Keratinocyte (primary cell): ENCODE measurements at regions not wholly inside any gene's neighbourhood (a gene's known extent, or its start where the extent isn't known, plus 50 kb on each side); places are given as distances from the start of the nearest gene placed in this dataset.

Experiments used
- DNase-seq: peaks from one replicate; pipeline ENCODE4 v3.0.0-alpha.2; 2011; ENCODE audit warnings: low read depth, missing footprints, low spot score
- FAIRE-seq: peaks from 2 replicates; lab custom pipeline; 2011; peaks lifted over from hg19 to GRCh38; lab: Jason Lieb, UNC
- H2AFZ ChIP-seq: 2 replicates; pipeline ENCODE4 v1.6.0; 2012; ENCODE audit warnings: low read length, control low read depth, inconsistent platforms; ENCODE audit not compliant: control insufficient read depth
- H3K27ac ChIP-seq: 2 replicates; pipeline ENCODE4 v1.5.1; 2011; ENCODE audit warnings: low read length; ENCODE audit not compliant: control insufficient read depth, insufficient read depth
- H3K27me3 ChIP-seq: 3 replicates; pipeline ENCODE4 v1.6.0; 2011; ENCODE audit warnings: low read length; ENCODE audit not compliant: control insufficient read depth, insufficient read depth; ENCODE audit errors: extremely low read depth
- H3K36me3 ChIP-seq, 2 experiments: 2 replicates in 1 of 2; 3 replicates in 1 of 2; pipeline ENCODE4 v1.5.1; 2011; ENCODE audit warnings: low read length in 2 of 2, mild to moderate bottlenecking in 1 of 2; ENCODE audit not compliant: control insufficient read depth in 2 of 2, insufficient read depth in 2 of 2; ENCODE audit errors: extremely low read depth in 1 of 2
- H3K4me1 ChIP-seq: 3 replicates; pipeline ENCODE4 v1.5.1; 2011; ENCODE audit warnings: low read length; ENCODE audit not compliant: control insufficient read depth, insufficient read depth; ENCODE audit errors: extremely low read depth
- H3K4me2 ChIP-seq: 3 replicates; pipeline ENCODE4 v1.6.0; 2011; ENCODE audit warnings: low read depth, low read length; ENCODE audit not compliant: control insufficient read depth, insufficient read depth; ENCODE audit errors: extremely low read depth
- H3K4me3 ChIP-seq, 3 experiments: fragments of 200-600 bp in 1 of 3; sonication (generic) in 1 of 3; 2 replicates in 2 of 3; 3 replicates in 1 of 3; pipeline ENCODE4 v1.5.1; 2011 to 2016; ENCODE audit warnings: low read length in 3 of 3, mild to moderate bottlenecking in 3 of 3, control low read depth in 2 of 3, inconsistent platforms in 1 of 3, low read depth in 1 of 3, mixed read lengths in 1 of 3, mixed run types in 1 of 3, moderate library complexity in 1 of 3; ENCODE audit not compliant: control insufficient read depth in 2 of 3, insufficient read depth in 2 of 3; ENCODE audit errors: extremely low read depth in 1 of 3
- H3K79me2 ChIP-seq: 2 replicates; pipeline ENCODE4 v1.6.0; 2012; ENCODE audit warnings: low read length; ENCODE audit not compliant: control insufficient read depth, insufficient read depth
- H3K9ac ChIP-seq: 3 replicates; pipeline ENCODE4 v1.6.0; 2011; ENCODE audit warnings: low read length; ENCODE audit not compliant: control insufficient read depth, insufficient read depth; ENCODE audit errors: extremely low read depth
- H3K9me1 ChIP-seq: 3 replicates; pipeline ENCODE4 v1.6.0; 2011; ENCODE audit warnings: low read length; ENCODE audit not compliant: control insufficient read depth, insufficient read depth; ENCODE audit errors: extremely low read depth
- H3K9me3 ChIP-seq: 2 replicates; pipeline ENCODE4 v1.5.1; 2012; ENCODE audit warnings: low read depth, low read length; ENCODE audit not compliant: control insufficient read depth
- H4K20me1 ChIP-seq: 3 replicates; pipeline ENCODE4 v1.6.0; 2011; ENCODE audit warnings: low read length; ENCODE audit not compliant: control insufficient read depth, insufficient read depth; ENCODE audit errors: extremely low read depth
- CTCF ChIP-seq, 3 experiments: IDR thresholded peaks in 1 of 3; conservative IDR thresholded peaks in 1 of 3; optimal IDR thresholded peaks in 1 of 3; 2 replicates in 2 of 3; 3 replicates in 1 of 3; pipeline versions ENCODE3 to v1.5.1; 2011; ENCODE audit warnings: low read length in 3 of 3, mild to moderate bottlenecking in 3 of 3, moderate library complexity in 2 of 3, control low read depth in 1 of 3, inconsistent platforms in 1 of 3; ENCODE audit not compliant: insufficient read depth in 2 of 3; ENCODE audit errors: extremely low read depth in 1 of 3
- EZH2 ChIP-seq: IDR thresholded peaks from one replicate; pipeline ENCODE4 v1.6.1; 2012; ENCODE audit warnings: inconsistent platforms, mild to moderate bottlenecking, low read length, moderate library complexity
- dilution Hi-C: fragments of 300-500 bp; cut with MboI; formaldehyde crosslinking; loops from one replicate; pipeline ENCODE4 v1.7.0; 2020; ENCODE audit warnings: low sequenced_read_pairs; ENCODE audit not compliant: extremely low pct_ligation_motif_present

DNA sequence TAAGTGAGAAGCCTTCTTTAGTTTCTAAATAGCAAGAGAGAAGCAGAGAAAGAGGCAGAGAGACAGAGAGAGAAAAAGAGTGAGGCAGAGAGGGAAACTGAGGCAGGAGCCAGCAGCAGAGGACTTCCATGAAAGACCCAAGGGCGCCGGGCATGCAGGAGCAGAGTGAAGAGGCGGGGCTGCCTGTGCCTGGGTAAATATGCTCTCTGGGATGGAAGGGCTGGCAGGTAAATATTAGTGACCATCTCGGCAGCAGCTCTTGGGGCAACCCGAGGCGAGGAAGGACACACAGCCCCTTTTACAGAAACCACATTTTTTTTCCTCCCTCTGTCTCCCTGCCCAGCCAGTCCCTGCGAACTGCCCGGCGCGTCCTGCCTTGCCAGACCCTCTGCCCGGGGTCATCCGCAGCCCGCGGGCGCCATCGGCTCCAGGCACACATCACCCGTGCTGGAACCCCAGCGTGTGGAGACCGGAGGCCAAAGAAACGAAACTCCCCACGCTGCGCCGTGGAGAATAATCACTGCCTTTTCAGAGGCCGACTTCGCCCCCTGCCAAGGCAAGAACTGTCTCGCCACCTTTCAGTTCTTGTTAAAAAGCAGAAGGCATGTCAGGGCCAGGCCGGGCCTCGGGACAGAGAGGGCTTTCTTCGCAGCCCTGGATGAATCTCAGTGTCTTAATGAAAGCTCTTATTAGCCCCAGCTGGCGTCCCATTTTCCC lies 61.3 kb downstream of the BOD1 start:
- TF ChIP-seq EZH2 (no peak), CTCF (optimal IDR thresholded peaks at IDR 0.05 in 1 of 3, IDR thresholded peaks at IDR 0.05 in 1 of 3, conservative IDR thresholded peaks at IDR 0.05 in 1 of 3; ENCODE audit: extremely low read depth in 1 of 3, insufficient read depth in 2 of 3, low read length in 3 of 3) (no peak)
- no peak overlapping the region for H3K4me3 ChIP-seq
- H3K4me1 ChIP-seq: no peaks in the 10 kb centered on the region
- no peak overlapping the region for H3K9ac ChIP-seq
- DNase-seq (no peak), FAIRE-seq (no peak)
- H3K79me2 ChIP-seq: no peaks in the 10 kb centered on the region
- peaks cover 14% of the 10 kb centered on the region for H3K27me3 ChIP-seq
- H4K20me1 ChIP-seq: no peaks in the 10 kb centered on the region
- no peaks in the 10 kb centered on the region for H3K9me3 ChIP-seq
- H3K36me3 ChIP-seq: no peaks in the 10 kb centered on the region
- dilution Hi-C loops: no loop called here
- no peaks in the 10 kb centered on the region for H3K9me1 ChIP-seq
- peak overlapping the region; percentile 37 for H3K4me2 ChIP-seq
- H3K27ac ChIP-seq: no peak overlapping the region
- peak overlapping the region; percentile 56 for H2AFZ ChIP-seq

DNA sequence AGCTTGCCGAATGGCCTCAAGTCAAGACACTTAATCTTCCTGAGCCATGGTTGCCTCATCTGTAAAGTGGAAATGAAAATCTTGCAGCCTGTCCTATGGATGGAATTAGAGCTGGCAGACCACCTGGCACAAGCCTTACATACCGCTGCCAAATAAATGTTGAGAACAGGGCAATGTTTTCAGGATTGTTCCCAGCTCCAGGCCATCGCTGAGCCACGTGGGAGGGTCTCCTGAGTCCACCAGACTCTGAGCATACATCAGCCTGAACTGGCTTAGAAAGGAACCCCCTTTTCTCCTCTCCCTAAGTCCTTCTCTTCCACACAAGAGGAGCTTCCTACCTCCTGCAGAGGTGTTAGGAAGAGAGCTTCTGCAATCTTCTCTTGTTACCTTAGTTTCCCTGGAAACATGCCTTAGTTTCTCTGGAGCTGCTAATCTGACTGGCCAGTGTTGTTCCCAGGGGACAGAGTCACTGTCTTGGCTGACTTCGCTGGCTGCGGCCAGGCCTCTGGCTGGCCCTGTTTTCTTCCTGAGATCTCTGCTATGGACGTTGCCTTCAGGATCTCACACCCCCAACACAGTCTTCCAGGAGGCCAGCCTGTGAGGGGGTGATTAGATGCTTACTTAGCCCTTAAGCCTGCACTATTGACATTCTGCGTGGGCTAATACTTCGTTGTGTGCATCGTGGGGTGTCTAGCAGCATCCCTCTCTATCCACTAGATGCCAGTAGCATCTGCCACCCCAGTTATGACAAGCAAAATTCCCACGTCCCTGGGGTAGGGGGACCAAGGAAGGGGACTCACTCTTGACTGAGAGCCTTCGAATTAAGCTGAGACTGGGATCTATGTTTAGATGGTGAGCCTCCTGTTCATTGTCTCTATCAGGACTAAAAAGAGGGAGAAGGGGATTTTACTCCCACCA lies 62.2 kb downstream of the BOD1 start:
- no peak overlapping the region for H3K4me3 ChIP-seq
- no peak for FAIRE-seq
- no peak for TF ChIP-seq CTCF (optimal IDR thresholded peaks at IDR 0.05 in 1 of 3, IDR thresholded peaks at IDR 0.05 in 1 of 3, conservative IDR thresholded peaks at IDR 0.05 in 1 of 3; ENCODE audit: extremely low read depth in 1 of 3, insufficient read depth in 2 of 3, low read length in 3 of 3)
- TF ChIP-seq EZH2: no peak
- no peak overlapping the region for H3K4me2 ChIP-seq
- no peak overlapping the region for H3K9ac ChIP-seq
- H3K4me1 ChIP-seq: no peaks in the 10 kb centered on the region
- no peaks in the 10 kb centered on the region for H3K9me3 ChIP-seq
- no peak for DNase-seq
- H4K20me1 ChIP-seq: no peaks in the 10 kb centered on the region
- H3K27ac ChIP-seq: no peak overlapping the region
- H2AFZ ChIP-seq: no peak overlapping the region
- peaks cover 14% of the 10 kb centered on the region for H3K27me3 ChIP-seq
- H3K36me3 ChIP-seq: no peaks in the 10 kb centered on the region
- H3K9me1 ChIP-seq: no peaks in the 10 kb centered on the region
- dilution Hi-C loops: no loop called here
- H3K79me2 ChIP-seq: no peaks in the 10 kb centered on the region
